ENCODE measurements at regions not wholly inside any gene's neighbourhood (a gene's known extent, or its start where the extent isn't known, plus 50 kb on each side); places are given as distances from the start of the nearest gene placed in this dataset.
A peak's percentile ranks its signal among the peaks of the same experiment; 100 is the strongest.

- H3K36me3 Mint-ChIP-seq, result no peaks in the 10 kb centered on the region
- peaks cover 0 to 6% (median 0%) of the 10 kb centered on the region in 7 donors for H3K9me3 Mint-ChIP-seq
Measured at GRCh38 chr10:83685458-83685857, 453.9 kb upstream of the GHITM start.

GRCh38 chr10:83691791-83692596 lies 447.3 kb upstream of the GHITM start:
- Histone ChIP-seq H3K36me3 (replicated peaks in 1 of 2; ENCODE audit: control insufficient read depth in 1 of 2, insufficient read depth in 2 of 2, low read length in 2 of 2) (no peaks in the 10 kb centered on the region), H3K9ac (ENCODE audit: insufficient read depth, low read length, poor library complexity, severe bottlenecking) (no peak overlapping the region), H3K4me2 (replicated peaks; ENCODE audit: extremely low read depth, low read length, poor library complexity, severe bottlenecking) (no peak overlapping the region), H2AFZ (ENCODE audit: insufficient read depth, low read depth, low read length, poor library complexity, severe bottlenecking) (no peak overlapping the region), H4K20me1 (ENCODE audit: insufficient read depth, low read length) (no peaks in the 10 kb centered on the region), H3K27ac (ENCODE audit: low read depth in 1 of 2, low read length in 2 of 2) (no peak overlapping the region), H3K27me3 (ENCODE audit: control insufficient read depth in 2 of 2, insufficient read depth in 2 of 2, low read length in 2 of 2) (no peaks in the 10 kb centered on the region), H3K9me3 (replicated peaks in 1 of 2; ENCODE audit: control insufficient read depth in 1 of 2, insufficient read depth in 1 of 2, low read length in 2 of 2) (no peaks in the 10 kb centered on the region), H3K4me1 (ENCODE audit: control insufficient read depth in 1 of 2, insufficient read depth in 2 of 2, low read length in 2 of 2) (no peaks in the 10 kb centered on the region), H3K79me2 (ENCODE audit: insufficient read depth, low read length) (no peaks in the 10 kb centered on the region), H3K4me3 (replicated peaks in 1 of 3; ENCODE audit: low read depth in 2 of 3, low read length in 3 of 3) (no peak overlapping the region)
- no peak for DNase-seq
- H3K4me1 Mint-ChIP-seq, result no peaks in the 10 kb centered on the region
- peak overlapping the region in 1 of 7 donors; percentile 32 for H3K27ac Mint-ChIP-seq
- no peak overlapping the region for H3K4me3 Mint-ChIP-seq
- intact Hi-C loops (cut with micrococcal nuclease), result no loop called here
- peaks cover 0 to 1% (median 0%) of the 10 kb centered on the region in 7 donors for H3K9me3 Mint-ChIP-seq
- no CpG with 5 or more reads among the region's 2 CpGs for WGBS (ENCODE audit: insufficient coverage)
- no peaks in the 10 kb centered on the region for H3K36me3 Mint-ChIP-seq
- no peaks in the 10 kb centered on the region for H3K27me3 Mint-ChIP-seq (ENCODE audit: low read depth in 3 of 3)
- TF ChIP-seq CTCF (IDR thresholded peaks at IDR 0.05), result no peak

More at GRCh38 chr10:83685458-83685857, 453.9 kb upstream of the GHITM start:
- Histone ChIP-seq H4K20me1 (ENCODE audit: insufficient read depth, low read length) (no peaks in the 10 kb centered on the region), H3K9me3 (replicated peaks in 1 of 2; ENCODE audit: control insufficient read depth in 1 of 2, insufficient read depth in 1 of 2, low read length in 2 of 2) (no peaks in the 10 kb centered on the region), H3K27ac (ENCODE audit: low read depth in 1 of 2, low read length in 2 of 2) (no peak overlapping the region), H3K4me1 (ENCODE audit: control insufficient read depth in 1 of 2, insufficient read depth in 2 of 2, low read length in 2 of 2) (no peaks in the 10 kb centered on the region), H3K27me3 (ENCODE audit: control insufficient read depth in 2 of 2, insufficient read depth in 2 of 2, low read length in 2 of 2) (no peaks in the 10 kb centered on the region), H3K4me3 (replicated peaks in 1 of 3; ENCODE audit: low read depth in 2 of 3, low read length in 3 of 3) (no peak overlapping the region), H2AFZ (ENCODE audit: insufficient read depth, low read depth, low read length, poor library complexity, severe bottlenecking) (no peak overlapping the region), H3K9ac (ENCODE audit: insufficient read depth, low read length, poor library complexity, severe bottlenecking) (no peak overlapping the region), H3K4me2 (replicated peaks; ENCODE audit: extremely low read depth, low read length, poor library complexity, severe bottlenecking) (no peak overlapping the region), H3K36me3 (replicated peaks in 1 of 2; ENCODE audit: control insufficient read depth in 1 of 2, insufficient read depth in 2 of 2, low read length in 2 of 2) (no peaks in the 10 kb centered on the region), H3K79me2 (ENCODE audit: insufficient read depth, low read length) (no peaks in the 10 kb centered on the region)
- no peak overlapping the region for H3K27ac Mint-ChIP-seq
- no peak overlapping the region for H3K4me3 Mint-ChIP-seq
- DNase-seq, result no peak
- H3K4me1 Mint-ChIP-seq, result no peaks in the 10 kb centered on the region
- 79% methylated on average over 3 of the region's 5 CpGs for WGBS (ENCODE audit: insufficient coverage)
- intact Hi-C loops (cut with micrococcal nuclease), result no loop called here
- TF ChIP-seq CTCF (IDR thresholded peaks at IDR 0.05), result no peak
- H3K27me3 Mint-ChIP-seq (ENCODE audit: low read depth in 3 of 3), result no peaks in the 10 kb centered on the region

Measured in CD14-positive monocyte (primary cell).